ENCODE measurements at regions not wholly inside any gene's neighbourhood (a gene's known extent, or its start where the extent isn't known, plus 50 kb on each side); places are given as distances from the start of the nearest gene placed in this dataset.

DNA sequence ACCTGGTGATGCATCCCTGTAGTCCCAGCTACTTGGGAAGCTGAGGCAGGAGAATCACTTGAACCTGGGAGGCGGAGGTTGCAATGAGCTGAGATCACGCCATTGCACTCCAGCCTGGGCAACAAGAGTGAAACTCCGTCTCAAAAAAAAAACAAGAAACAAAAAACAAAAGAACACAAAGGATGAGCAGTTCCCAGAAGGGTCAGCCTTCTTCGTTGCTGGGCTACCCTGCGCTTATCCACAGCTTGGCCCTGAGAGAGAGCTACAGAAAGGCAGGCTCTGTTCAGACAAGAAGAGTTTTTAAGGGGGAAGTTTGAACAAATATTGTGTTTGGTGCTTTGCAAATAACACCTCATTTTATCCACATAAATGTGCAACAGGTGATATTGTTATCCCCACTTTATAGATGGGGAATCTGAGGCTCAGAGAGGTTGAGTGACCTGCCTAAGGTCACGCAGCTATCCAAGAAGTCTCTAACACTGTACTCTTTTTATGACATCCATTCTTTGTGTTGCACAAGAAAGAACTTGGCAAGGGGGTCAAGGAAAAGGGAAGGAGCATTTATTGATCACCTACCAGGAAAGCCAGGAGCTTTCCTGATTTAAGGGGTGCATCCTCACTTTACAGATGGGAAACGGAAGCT lies 63.7 kb upstream of the NEURL1B start:
- TF ChIP-seq CTCF (IDR thresholded peaks at IDR 0.05): no peak
- TF ChIP-seq POLR2A (IDR thresholded peaks at IDR 0.05): no peak
